B cell (primary cell): ENCODE measurements at regions not wholly inside any gene's neighbourhood (a gene's known extent, or its start where the extent isn't known, plus 50 kb on each side); places are given as distances from the start of the nearest gene placed in this dataset.

Experiments
- ATAC-seq: fragments of 200-7000 bp; cut with Tn5 transposase; one replicate; pipeline ENCODE4 v1.10.0; 2021; ENCODE audit warnings: low read depth, mild to moderate bottlenecking, moderate number of reproducible peaks, moderate library complexity
- CTCF ChIA-PET: fragments of 350-600 bp; sonication (Branson Sonifier 250); formaldehyde crosslinking; loops from one replicate; lab custom pipeline; 2021; ENCODE audit warnings: antibody characterized with exemption, inconsistent platforms; lab: Charles Lee
- POLR2A ChIA-PET: fragments of 350-600 bp; sonication (Branson Sonifier 250); formaldehyde crosslinking; loops from one replicate; lab custom pipeline; 2021; ENCODE audit warnings: antibody characterized with exemption; lab: Charles Lee
- DNase-seq: peaks from one replicate; pipeline ENCODE4 v3.0.0; 2013
- H2AFZ ChIP-seq: 2 replicates; pipeline ENCODE4 v1.6.1; 2012; ENCODE audit warnings: mild to moderate bottlenecking, low read depth, low read length; ENCODE audit not compliant: insufficient read depth, poor library complexity, severe bottlenecking
- H3K27ac ChIP-seq, 2 donors: 1 replicate in 1 of 2; 2 replicates in 1 of 2; pipeline ENCODE4 v1.5.1; 2012 to 2013; ENCODE audit warnings: low read length in 2 of 2, mild to moderate bottlenecking in 2 of 2, moderate library complexity in 1 of 2
- H3K27me3 ChIP-seq, 4 experiments: fragments of 200-600 bp in 1 of 4; sonication (generic) in 1 of 4; replicated peaks in 1 of 4; 1 replicate in 2 of 4; 2 replicates in 2 of 4; pipeline versions ENCODE4 v1.6.1 to v1.7.0; 2013 to 2016; ENCODE audit warnings: low read length in 3 of 4, mild to moderate bottlenecking in 2 of 4, mixed read lengths in 1 of 4, moderate library complexity in 1 of 4; ENCODE audit not compliant: insufficient read depth in 4 of 4, control insufficient read depth in 3 of 4; ENCODE audit errors: control extremely low read depth in 1 of 4
- H3K36me3 ChIP-seq, 2 experiments: replicated peaks in 1 of 2; 1 replicate in 1 of 2; 2 replicates in 1 of 2; pipeline versions ENCODE4 v1.6.1 to v1.7.1; 2013; ENCODE audit warnings: low read length in 1 of 2; ENCODE audit not compliant: insufficient read depth in 2 of 2, control insufficient read depth in 1 of 2; ENCODE audit errors: control extremely low read depth in 1 of 2, extremely low read depth in 1 of 2
- H3K4me1 ChIP-seq, 2 donors: fragments of 200-600 bp in 1 of 2; sonication (generic) in 1 of 2; 1 replicate in 1 of 2; 2 replicates in 1 of 2; pipeline versions ENCODE4 v1.5.1 to v1.6.1; 2013 to 2017; ENCODE audit warnings: low read length in 2 of 2; ENCODE audit not compliant: control insufficient read depth in 2 of 2, insufficient read depth in 2 of 2
- H3K4me2 ChIP-seq: replicated peaks from 2 replicates; pipeline ENCODE3; 2012; ENCODE audit warnings: mild to moderate bottlenecking, low read depth, low read length; ENCODE audit not compliant: poor library complexity, severe bottlenecking
- H3K4me3 ChIP-seq, 5 experiments: fragments of 200-600 bp in 1 of 5; sonication (generic) in 1 of 5; 1 replicate in 3 of 5; 2 replicates in 2 of 5; pipeline versions ENCODE4 v1.5.1 to v1.7.0; 2011 to 2016; ENCODE audit warnings: low read length in 4 of 5, mild to moderate bottlenecking in 4 of 5, low read depth in 2 of 5, control low read depth in 1 of 5, moderate library complexity in 1 of 5; ENCODE audit not compliant: insufficient read depth in 1 of 5; ENCODE audit errors: control extremely low read depth in 1 of 5, extremely low read depth in 1 of 5
- H3K79me2 ChIP-seq: fragments of 200-600 bp; sonication (generic); one replicate; pipeline ENCODE4 v1.6.0; 2016; ENCODE audit warnings: low read length; ENCODE audit not compliant: control insufficient read depth, insufficient read depth
- H3K9ac ChIP-seq: fragments of 200-600 bp; sonication (generic); 2 replicates; pipeline ENCODE4 v1.6.1; 2017; ENCODE audit warnings: mild to moderate bottlenecking, low read length, moderate library complexity
- H3K9me3 ChIP-seq, 3 donors: one replicate each; pipeline versions ENCODE4 v1.6.1 to v1.7.1; 2013; ENCODE audit warnings: low read length in 2 of 3; ENCODE audit not compliant: control insufficient read depth in 2 of 3, insufficient read depth in 1 of 3; ENCODE audit errors: control extremely low read depth in 1 of 3
- H4K20me1 ChIP-seq: 2 replicates; pipeline ENCODE4 v1.6.0; 2012; ENCODE audit warnings: mild to moderate bottlenecking, low read length; ENCODE audit not compliant: insufficient read depth, control insufficient read depth, poor library complexity, severe bottlenecking
- H3K27ac Mint-ChIP-seq: one replicate; pipeline ENCODE4 v1.8.0; 2021; ENCODE audit warnings: mixed read lengths
- H3K27me3 Mint-ChIP-seq: one replicate; pipeline ENCODE4 v1.8.0; 2021; ENCODE audit warnings: mixed read lengths
- H3K4me1 Mint-ChIP-seq: one replicate; pipeline ENCODE4 v1.8.0; 2021; ENCODE audit warnings: mixed read lengths
- H3K4me3 Mint-ChIP-seq: one replicate; pipeline ENCODE4 v1.8.0; 2021; ENCODE audit warnings: mixed read lengths
- H3K9me3 Mint-ChIP-seq: one replicate; pipeline ENCODE4 v1.8.0; 2022; ENCODE audit warnings: mixed read lengths; ENCODE audit not compliant: insufficient read depth
- EZH2 ChIP-seq: IDR thresholded peaks from 2 replicates; pipeline ENCODE4 v1.6.1; 2012; ENCODE audit warnings: borderline replicate concordance, low read depth, mild to moderate bottlenecking, moderate library complexity, low read length; ENCODE audit not compliant: insufficient read depth, poor library complexity, severe bottlenecking
- WGBS: methylation state at CpG from one replicate; pipeline ENCODE4 v1.1.5; 2013; ENCODE audit warnings: missing lambda C conversion rate; ENCODE audit not compliant: insufficient coverage; 5-methylcytosine and 5-hydroxymethylcytosine counted together
- intact Hi-C: fragments of 100-400 bp; cut with micrococcal nuclease; formaldehyde crosslinking; loops from one replicate; pipeline ENCODE4 v1.10.0; 2022
- TF ChIP-seq, protein P1 (sequence below): fragments of 200-600 bp; IDR thresholded peaks from one replicate; pipeline ENCODE4 v1.8.0; 2022; ENCODE audit warnings: antibody characterized with exemption, mild to moderate bottlenecking

DNA sequence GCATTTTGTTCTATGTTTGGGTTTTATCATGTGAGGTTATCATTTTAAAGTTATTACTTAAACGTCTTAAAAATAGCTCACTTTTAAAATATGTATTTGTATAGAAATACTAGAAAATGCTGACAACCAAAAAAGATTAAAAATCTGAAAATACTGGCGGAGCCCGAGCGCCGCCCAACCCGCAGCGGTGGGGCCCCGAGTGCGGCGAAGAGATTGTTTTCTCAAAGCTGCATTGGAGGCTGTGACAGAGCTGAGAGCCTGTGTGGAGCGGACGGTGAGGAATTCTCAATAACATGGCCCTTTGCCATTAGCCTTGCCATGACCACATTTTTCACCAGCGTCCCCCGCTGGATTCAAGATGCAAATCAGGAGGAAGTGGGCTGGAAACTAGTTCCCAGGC lies 255.4 kb downstream of the NKX6-1 start:
- H3K4me1 Mint-ChIP-seq, result no peaks in the 10 kb centered on the region
- CTCF ChIA-PET, result no interaction called here

DNA sequence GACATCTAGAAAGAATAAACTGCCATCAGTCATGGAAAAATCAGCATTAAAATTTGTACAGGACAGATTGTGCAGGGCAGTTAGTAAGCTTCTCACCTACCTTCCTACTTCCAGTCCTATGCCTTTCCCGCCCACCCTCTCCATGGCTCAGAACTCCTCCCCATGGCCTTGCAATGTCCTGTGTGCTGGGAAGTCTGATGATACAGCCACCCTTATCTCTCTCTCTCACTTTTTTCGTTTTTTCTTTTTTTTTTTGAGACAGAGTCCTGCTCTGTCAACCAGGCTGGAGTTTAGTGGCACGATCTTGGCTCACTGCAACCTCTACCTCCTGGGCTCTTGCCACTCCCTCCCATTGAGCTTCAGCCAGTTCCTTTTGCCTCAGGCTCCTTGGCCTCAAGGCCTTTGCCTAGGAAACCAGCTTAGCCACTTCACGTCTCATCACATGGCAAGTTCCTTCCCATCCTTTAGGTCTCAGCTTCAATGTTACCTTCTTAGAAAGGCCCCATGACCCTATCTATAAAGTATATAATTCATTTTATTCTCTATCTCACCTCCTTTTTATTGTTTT lies 259.7 kb downstream of the NKX6-1 start:
- no peak overlapping the region for H3K27ac ChIP-seq
- ATAC-seq (no peak), DNase-seq (no peak)
- Mint-ChIP-seq H3K9me3 (no peaks in the 10 kb centered on the region), H3K27ac (no peak overlapping the region), H3K4me3 (no peak overlapping the region), H3K4me1 (no peaks in the 10 kb centered on the region), H3K27me3 (no peaks in the 10 kb centered on the region)
- no peak for TF ChIP-seq EZH2
- TF ChIP-seq, protein P1, sequence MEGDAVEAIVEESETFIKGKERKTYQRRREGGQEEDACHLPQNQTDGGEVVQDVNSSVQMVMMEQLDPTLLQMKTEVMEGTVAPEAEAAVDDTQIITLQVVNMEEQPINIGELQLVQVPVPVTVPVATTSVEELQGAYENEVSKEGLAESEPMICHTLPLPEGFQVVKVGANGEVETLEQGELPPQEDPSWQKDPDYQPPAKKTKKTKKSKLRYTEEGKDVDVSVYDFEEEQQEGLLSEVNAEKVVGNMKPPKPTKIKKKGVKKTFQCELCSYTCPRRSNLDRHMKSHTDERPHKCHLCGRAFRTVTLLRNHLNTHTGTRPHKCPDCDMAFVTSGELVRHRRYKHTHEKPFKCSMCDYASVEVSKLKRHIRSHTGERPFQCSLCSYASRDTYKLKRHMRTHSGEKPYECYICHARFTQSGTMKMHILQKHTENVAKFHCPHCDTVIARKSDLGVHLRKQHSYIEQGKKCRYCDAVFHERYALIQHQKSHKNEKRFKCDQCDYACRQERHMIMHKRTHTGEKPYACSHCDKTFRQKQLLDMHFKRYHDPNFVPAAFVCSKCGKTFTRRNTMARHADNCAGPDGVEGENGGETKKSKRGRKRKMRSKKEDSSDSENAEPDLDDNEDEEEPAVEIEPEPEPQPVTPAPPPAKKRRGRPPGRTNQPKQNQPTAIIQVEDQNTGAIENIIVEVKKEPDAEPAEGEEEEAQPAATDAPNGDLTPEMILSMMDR, result no peak
- intact Hi-C loops, result no loop called here
- H2AFZ ChIP-seq, result no peak overlapping the region
- no peak overlapping the region for H3K9ac ChIP-seq
- CTCF ChIA-PET, result no interaction called here
- no peaks in the 10 kb centered on the region for H3K79me2 ChIP-seq
- POLR2A ChIA-PET, result no interaction called here
- H3K4me1 ChIP-seq, result no peaks in the 10 kb centered on the region
- no peaks in the 10 kb centered on the region for H4K20me1 ChIP-seq
- no peak overlapping the region for H3K4me2 ChIP-seq
- no peaks in the 10 kb centered on the region for H3K36me3 ChIP-seq
- no peaks in the 10 kb centered on the region for H3K27me3 ChIP-seq
- 97% methylated on average over 2 of the region's 4 CpGs for WGBS
- peaks cover 0 to 6% (median 0%) of the 10 kb centered on the region in 3 donors for H3K9me3 ChIP-seq
- H3K4me3 ChIP-seq, result no peak overlapping the region

More for the DNA sequence above, 255.4 kb downstream of the NKX6-1 start:
- POLR2A ChIA-PET, result no interaction called here
- Histone ChIP-seq H2AFZ (no peak overlapping the region), H3K9me3 (peaks cover 0 to 12% (median 0%) of the 10 kb centered on the region in 3 donors), H3K27ac (no peak overlapping the region), H3K9ac (no peak overlapping the region), H3K4me1 (no peaks in the 10 kb centered on the region), H3K4me3 (no peak overlapping the region), H3K36me3 (no peaks in the 10 kb centered on the region), H4K20me1 (no peaks in the 10 kb centered on the region), H3K4me2 (no peak overlapping the region), H3K27me3 (no peaks in the 10 kb centered on the region), H3K79me2 (no peaks in the 10 kb centered on the region)
- no peak overlapping the region for H3K27ac Mint-ChIP-seq
- no peaks in the 10 kb centered on the region for H3K9me3 Mint-ChIP-seq
- no peak overlapping the region for H3K4me3 Mint-ChIP-seq
- H3K27me3 Mint-ChIP-seq, result no peaks in the 10 kb centered on the region
- TF ChIP-seq, protein P1, result no peak
- no peak for TF ChIP-seq EZH2
- ATAC-seq (no peak), DNase-seq (no peak)
- intact Hi-C loops, result no loop called here
- WGBS, result 98% methylated on average over 11 of the region's 14 CpGs
